WERI-Rb-1 (cell line): ENCODE measurements at regions not wholly inside any gene's neighbourhood (a gene's known extent, or its start where the extent isn't known, plus 50 kb on each side); places are given as distances from the start of the nearest gene placed in this dataset.

Experiments used
- DNase-seq: peaks from one replicate; pipeline ENCODE4 v3.0.0-alpha.2; 2020
- H3K27ac ChIP-seq: fragments of 250-450 bp; sonication (Bioruptor Pico); 2 replicates; pipeline ENCODE4 v1.5.1; 2020; ENCODE audit warnings: mild to moderate bottlenecking, moderate library complexity
- H3K27me3 ChIP-seq: fragments of 250-450 bp; sonication (Bioruptor Pico); 2 replicates; pipeline ENCODE4 v1.5.1; 2021; ENCODE audit warnings: mild to moderate bottlenecking, low read depth, moderate library complexity; ENCODE audit not compliant: insufficient read depth, severe bottlenecking
- H3K36me3 ChIP-seq: fragments of 250-450 bp; sonication (Bioruptor Pico); 2 replicates; pipeline ENCODE4 v1.5.1; 2020; ENCODE audit warnings: mild to moderate bottlenecking, moderate library complexity
- H3K4me3 ChIP-seq: 2 replicates; pipeline ENCODE4 v1.5.1; 2011; ENCODE audit warnings: low read depth, mild to moderate bottlenecking, control low read depth, low read length
- H3K9me3 ChIP-seq: fragments of 250-450 bp; sonication (Bioruptor Pico); 2 replicates; pipeline ENCODE4 v1.5.1; 2021; ENCODE audit warnings: mild to moderate bottlenecking, moderate library complexity; ENCODE audit not compliant: severe bottlenecking
- TF ChIP-seq, protein P1 (sequence below): IDR thresholded peaks from 2 replicates; pipeline ENCODE4 v1.5.1; 2011; ENCODE audit warnings: low read depth, mild to moderate bottlenecking, control low read depth, inconsistent platforms, low read length

DNA sequence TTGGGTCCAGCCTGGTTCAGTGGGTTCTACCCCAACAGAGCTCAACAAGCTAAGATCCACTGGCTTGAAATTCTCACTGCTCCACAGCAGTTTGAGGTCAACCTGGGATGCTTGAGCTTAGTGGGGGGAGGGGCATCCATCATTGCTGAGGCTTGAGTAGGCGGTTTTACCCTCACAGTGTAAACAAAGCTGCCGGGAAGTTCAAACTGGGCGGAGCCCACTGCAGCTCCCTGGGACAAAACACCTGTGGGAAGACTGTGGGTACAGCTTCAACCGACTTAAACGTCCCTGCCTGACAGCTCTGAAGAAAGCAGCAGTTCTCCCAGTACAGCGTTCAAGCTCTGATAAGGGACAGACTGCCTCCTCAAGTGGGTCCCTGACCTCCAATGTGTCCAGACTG, 1161.9 kb downstream of the UQCRFS1 start:
- no peaks in the 10 kb centered on the region for H3K36me3 ChIP-seq
- H3K9me3 ChIP-seq, result peaks cover 2% of the 10 kb centered on the region
- no peak overlapping the region for H3K4me3 ChIP-seq
- peak; percentile 32 for DNase-seq
- H3K27ac ChIP-seq, result no peak overlapping the region
- TF ChIP-seq, protein P1, sequence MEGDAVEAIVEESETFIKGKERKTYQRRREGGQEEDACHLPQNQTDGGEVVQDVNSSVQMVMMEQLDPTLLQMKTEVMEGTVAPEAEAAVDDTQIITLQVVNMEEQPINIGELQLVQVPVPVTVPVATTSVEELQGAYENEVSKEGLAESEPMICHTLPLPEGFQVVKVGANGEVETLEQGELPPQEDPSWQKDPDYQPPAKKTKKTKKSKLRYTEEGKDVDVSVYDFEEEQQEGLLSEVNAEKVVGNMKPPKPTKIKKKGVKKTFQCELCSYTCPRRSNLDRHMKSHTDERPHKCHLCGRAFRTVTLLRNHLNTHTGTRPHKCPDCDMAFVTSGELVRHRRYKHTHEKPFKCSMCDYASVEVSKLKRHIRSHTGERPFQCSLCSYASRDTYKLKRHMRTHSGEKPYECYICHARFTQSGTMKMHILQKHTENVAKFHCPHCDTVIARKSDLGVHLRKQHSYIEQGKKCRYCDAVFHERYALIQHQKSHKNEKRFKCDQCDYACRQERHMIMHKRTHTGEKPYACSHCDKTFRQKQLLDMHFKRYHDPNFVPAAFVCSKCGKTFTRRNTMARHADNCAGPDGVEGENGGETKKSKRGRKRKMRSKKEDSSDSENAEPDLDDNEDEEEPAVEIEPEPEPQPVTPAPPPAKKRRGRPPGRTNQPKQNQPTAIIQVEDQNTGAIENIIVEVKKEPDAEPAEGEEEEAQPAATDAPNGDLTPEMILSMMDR, result no peak
- H3K27me3 ChIP-seq, result no peaks in the 10 kb centered on the region

DNA sequence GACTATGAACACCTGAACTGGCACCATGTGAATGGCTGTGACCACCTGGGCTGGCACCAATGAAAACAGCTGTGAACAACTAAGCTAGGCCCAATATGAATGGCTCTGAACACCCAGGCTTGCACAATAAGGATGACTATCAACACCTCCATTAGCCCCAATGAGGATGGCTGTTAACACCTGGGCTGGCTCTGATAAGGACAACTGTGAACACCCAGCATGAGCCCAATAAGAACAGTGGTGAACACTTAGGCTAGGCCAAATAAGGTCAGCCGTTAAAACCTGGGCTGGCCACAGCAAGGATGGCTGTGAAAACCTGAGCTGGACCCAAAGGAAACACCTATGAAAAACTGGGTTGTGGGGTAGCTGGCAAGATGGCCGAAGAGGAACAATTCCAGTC, 1163.1 kb downstream of the UQCRFS1 start:
- no peak for DNase-seq
- Histone ChIP-seq H3K9me3 (peaks cover 2% of the 10 kb centered on the region), H3K27ac (no peak overlapping the region), H3K4me3 (no peak overlapping the region), H3K27me3 (no peaks in the 10 kb centered on the region), H3K36me3 (no peaks in the 10 kb centered on the region)
- TF ChIP-seq, protein P1, result no peak

DNA sequence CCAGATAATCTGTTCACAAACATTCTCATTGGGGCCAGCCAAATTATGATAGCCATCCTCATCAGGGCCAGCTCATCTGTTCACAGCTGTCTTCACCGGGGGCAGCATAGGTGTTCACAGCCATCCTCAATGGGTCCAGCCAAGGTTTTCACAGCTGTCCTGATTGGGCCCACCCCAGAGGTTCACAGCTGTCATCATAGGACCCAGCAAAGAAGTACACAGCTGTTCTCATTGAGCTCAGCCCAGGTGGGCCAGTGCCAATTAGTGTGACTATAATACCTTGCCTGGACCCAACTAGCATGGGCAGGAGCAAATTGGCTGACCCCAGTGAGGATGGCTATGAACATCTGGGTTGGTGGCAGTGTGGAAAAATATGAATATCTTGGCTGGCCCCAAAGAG, 1166.0 kb downstream of the UQCRFS1 start:
- Histone ChIP-seq H3K27ac (no peak overlapping the region), H3K4me3 (no peak overlapping the region), H3K9me3 (peaks cover 4% of the 10 kb centered on the region), H3K27me3 (no peaks in the 10 kb centered on the region), H3K36me3 (no peaks in the 10 kb centered on the region)
- TF ChIP-seq, protein P1, result no peak
- no peak for DNase-seq

DNA sequence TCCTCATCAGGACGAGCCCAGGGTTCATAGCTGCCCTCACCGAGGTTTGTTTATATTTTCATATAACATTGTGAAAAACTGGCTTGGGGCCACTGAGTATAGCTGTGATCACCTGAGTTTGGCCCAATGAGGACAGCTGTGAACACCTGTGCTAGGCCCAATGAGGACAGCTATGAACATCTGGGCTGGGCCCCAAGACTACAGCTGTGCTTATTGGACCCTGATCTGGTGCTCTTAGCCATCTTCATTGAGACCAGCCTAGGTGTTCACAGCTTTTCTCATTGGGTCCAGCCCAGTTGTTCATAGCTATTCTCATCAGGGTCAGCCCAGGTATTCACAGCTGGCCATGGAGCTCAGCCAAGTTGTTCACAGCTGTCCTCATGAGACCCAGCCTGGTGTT, 1167.3 kb downstream of the UQCRFS1 start:
- TF ChIP-seq, protein P1, result no peak
- Histone ChIP-seq H3K9me3 (peaks cover 5% of the 10 kb centered on the region), H3K27ac (no peak overlapping the region)

DNA sequence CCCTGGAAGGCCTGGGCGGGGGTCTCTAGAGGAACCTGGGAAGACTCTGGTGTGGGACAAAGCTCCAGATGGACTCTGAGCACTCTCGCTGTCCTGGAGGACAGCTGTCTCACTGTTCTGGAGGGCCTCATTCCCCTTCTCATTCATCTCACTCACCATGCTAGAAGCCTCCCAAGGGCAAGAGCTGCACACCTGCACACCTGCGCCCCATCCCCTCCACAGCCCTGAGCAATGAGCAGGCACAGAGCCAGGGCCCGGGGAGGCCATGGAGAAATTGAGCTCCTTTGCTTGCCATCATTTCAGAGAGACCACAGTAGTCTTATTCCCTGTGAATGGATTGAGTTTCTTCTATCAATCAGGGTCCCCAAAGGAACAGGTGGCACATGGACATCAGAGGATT, 1168.5 kb downstream of the UQCRFS1 start:
- Histone ChIP-seq H3K36me3 (no peaks in the 10 kb centered on the region), H3K27me3 (no peaks in the 10 kb centered on the region), H3K4me3 (no peak overlapping the region), H3K9me3 (peaks cover 5% of the 10 kb centered on the region), H3K27ac (no peak overlapping the region)
- TF ChIP-seq, protein P1, result no peak
- no peak for DNase-seq

More for the DNA sequence above, 1167.3 kb downstream of the UQCRFS1 start:
- no peak for DNase-seq
- no peaks in the 10 kb centered on the region for H3K36me3 ChIP-seq
- no peak overlapping the region for H3K4me3 ChIP-seq
- no peaks in the 10 kb centered on the region for H3K27me3 ChIP-seq

DNA sequence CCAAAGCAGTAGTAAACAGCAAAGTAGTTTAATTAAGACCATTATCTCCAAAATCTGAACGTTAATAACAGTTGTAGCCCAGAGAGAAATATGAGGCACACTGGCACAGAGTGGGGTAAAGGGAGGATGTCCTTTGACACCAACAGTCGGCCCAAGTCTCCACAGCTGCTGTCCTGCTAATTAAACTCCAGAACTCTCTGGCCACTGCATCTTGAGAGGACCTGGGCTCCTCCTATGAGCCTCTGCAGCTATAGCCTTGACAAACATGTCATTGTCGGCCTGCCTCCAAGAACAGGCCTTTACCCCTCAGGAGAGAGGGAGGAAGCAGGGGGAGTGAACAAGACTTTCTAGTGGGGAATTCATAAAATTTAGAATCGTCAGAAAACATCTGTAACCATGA, 1170.4 kb downstream of the UQCRFS1 start:
- DNase-seq, result no peak
- Histone ChIP-seq H3K4me3 (no peak overlapping the region), H3K9me3 (peaks cover 5% of the 10 kb centered on the region), H3K36me3 (no peaks in the 10 kb centered on the region), H3K27ac (no peak overlapping the region), H3K27me3 (no peaks in the 10 kb centered on the region)
- TF ChIP-seq, protein P1, result no peak
